Sigmoid colon (tissue), 4 donors: ENCODE measurements at regions not wholly inside any gene's neighbourhood (a gene's known extent, or its start where the extent isn't known, plus 50 kb on each side); places are given as distances from the start of the nearest gene placed in this dataset.

Experiments used
- POLR2A ChIP-seq, 2 donors: fragments of 450-650 bp; IDR thresholded peaks; one replicate each; pipeline ENCODE4 v1.6.1; 2016; ENCODE audit warnings: antibody characterized with exemption in 2 of 2, mild to moderate bottlenecking in 2 of 2, moderate library complexity in 2 of 2
- POLR2AphosphoS5 ChIP-seq, 4 donors: sonication (generic); formaldehyde crosslinking; IDR thresholded peaks; one replicate each; pipeline ENCODE4 v1.6.1; 2017; ENCODE audit warnings: antibody characterized with exemption in 4 of 4
- TF ChIP-seq, protein P1 (sequence below), 4 experiments: fragments of 450-650 bp in 3 of 4; fragments of 200-600 bp in 1 of 4; IDR thresholded peaks; one replicate each; pipeline ENCODE4 v1.5.1; 2016 to 2019; ENCODE audit warnings: antibody characterized with exemption in 4 of 4, mild to moderate bottlenecking in 3 of 4, moderate library complexity in 2 of 4

- TF ChIP-seq, protein P1, sequence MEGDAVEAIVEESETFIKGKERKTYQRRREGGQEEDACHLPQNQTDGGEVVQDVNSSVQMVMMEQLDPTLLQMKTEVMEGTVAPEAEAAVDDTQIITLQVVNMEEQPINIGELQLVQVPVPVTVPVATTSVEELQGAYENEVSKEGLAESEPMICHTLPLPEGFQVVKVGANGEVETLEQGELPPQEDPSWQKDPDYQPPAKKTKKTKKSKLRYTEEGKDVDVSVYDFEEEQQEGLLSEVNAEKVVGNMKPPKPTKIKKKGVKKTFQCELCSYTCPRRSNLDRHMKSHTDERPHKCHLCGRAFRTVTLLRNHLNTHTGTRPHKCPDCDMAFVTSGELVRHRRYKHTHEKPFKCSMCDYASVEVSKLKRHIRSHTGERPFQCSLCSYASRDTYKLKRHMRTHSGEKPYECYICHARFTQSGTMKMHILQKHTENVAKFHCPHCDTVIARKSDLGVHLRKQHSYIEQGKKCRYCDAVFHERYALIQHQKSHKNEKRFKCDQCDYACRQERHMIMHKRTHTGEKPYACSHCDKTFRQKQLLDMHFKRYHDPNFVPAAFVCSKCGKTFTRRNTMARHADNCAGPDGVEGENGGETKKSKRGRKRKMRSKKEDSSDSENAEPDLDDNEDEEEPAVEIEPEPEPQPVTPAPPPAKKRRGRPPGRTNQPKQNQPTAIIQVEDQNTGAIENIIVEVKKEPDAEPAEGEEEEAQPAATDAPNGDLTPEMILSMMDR (IDR thresholded peaks at IDR 0.05), result no peak
- TF ChIP-seq POLR2AphosphoS5 (IDR thresholded peaks at IDR 0.05) (no peak), POLR2A (IDR thresholded peaks at IDR 0.05) (no peak)
These were observed 66.6 kb upstream of the OLFM4 start for GRCh38 chr13:52961987-52962386.
